ENCODE measurements at regions not wholly inside any gene's neighbourhood (a gene's known extent, or its start where the extent isn't known, plus 50 kb on each side); places are given as distances from the start of the nearest gene placed in this dataset.

DNA sequence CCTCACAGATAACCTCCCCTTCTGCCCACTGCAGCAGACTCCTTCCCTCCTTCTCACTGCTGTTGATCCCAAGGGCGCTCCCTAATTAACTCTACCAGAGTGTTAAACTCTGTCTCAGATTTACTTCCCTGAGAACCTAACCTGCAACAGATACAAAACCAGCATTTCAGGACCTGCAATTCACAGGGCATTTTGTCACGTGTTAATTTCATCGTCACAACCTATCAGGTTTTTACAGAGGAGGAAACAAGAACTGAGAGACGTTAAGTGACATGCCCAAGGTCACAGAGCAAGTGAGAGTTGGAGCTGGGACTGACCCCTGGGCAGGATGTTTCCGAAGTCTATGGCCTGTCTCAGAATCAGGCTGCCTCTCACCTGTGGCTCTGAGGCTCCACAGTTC is 223.9 kb downstream of the UACA start (continued):
- TF ChIP-seq, protein P1, sequence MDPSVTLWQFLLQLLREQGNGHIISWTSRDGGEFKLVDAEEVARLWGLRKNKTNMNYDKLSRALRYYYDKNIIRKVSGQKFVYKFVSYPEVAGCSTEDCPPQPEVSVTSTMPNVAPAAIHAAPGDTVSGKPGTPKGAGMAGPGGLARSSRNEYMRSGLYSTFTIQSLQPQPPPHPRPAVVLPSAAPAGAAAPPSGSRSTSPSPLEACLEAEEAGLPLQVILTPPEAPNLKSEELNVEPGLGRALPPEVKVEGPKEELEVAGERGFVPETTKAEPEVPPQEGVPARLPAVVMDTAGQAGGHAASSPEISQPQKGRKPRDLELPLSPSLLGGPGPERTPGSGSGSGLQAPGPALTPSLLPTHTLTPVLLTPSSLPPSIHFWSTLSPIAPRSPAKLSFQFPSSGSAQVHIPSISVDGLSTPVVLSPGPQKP (CRISPR knock-in tag; IDR thresholded peaks at IDR 0.05): no peak
- no peak for TF ChIP-seq RFX1 (IDR thresholded peaks at IDR 0.05)
- TF ChIP-seq ZNF311 (CRISPR knock-in tag; IDR thresholded peaks at IDR 0.05): no peak

DNA sequence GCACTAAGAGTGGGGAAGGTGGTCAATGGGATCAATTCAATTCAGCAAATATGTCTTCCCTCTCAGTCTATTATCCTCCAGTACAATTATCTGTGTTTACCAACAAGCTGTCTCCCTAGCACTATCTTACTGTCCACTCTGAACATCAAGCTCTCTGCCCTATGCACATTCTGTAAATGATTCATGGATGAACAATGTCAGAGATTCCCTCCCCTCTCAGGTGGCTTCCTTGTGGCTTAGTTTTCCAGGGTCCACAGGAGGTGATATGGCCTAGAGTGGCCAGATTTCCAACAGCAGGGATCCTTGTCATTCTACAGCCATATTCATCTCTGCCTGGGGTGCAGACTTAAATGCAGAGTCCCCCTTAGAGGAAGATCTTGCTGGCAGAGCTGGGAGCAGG is 225.1 kb downstream of the UACA start:
- ChIA-PET POLR2A (no interaction called here), CTCF (ENCODE audit: low intra/inter-chr PET ratio) (no interaction called here)
- H3K79me2 ChIP-seq (ENCODE audit: control insufficient read depth, insufficient read depth, low read length): no peaks in the 10 kb centered on the region
- intact Hi-C loops (cut with micrococcal nuclease): no loop called here
- no peak overlapping the region for H3K9ac ChIP-seq (ENCODE audit: insufficient read depth in 1 of 2, low read depth in 2 of 2, low read length in 2 of 2)
- no TSS peak for BruUV-seq (replicated peaks)
- no peaks in the 10 kb centered on the region for H3K36me3 ChIP-seq (ENCODE audit: control insufficient read depth, insufficient read depth, low read length)
- in situ Hi-C loops (cut with MboI): no loop called here
- no peak overlapping the region for H2AFZ ChIP-seq (ENCODE audit: low read depth, low read length)
- H3K4me1 ChIP-seq (replicated peaks in 1 of 2; ENCODE audit: control insufficient read depth in 2 of 2, insufficient read depth in 2 of 2, low read length in 2 of 2): no peaks in the 10 kb centered on the region
- ATAC-seq (no peak), FAIRE-seq (no peak), DNase-seq (ENCODE audit: extremely low read depth in 1 of 4, low spot score in 3 of 4) (no peak)
- no peaks in the 10 kb centered on the region for H4K20me1 ChIP-seq (replicated peaks; ENCODE audit: control insufficient read depth, insufficient read depth, low read length)
- no peak overlapping the region for H3K4me2 ChIP-seq (ENCODE audit: insufficient read depth, low read length)
- H3K27me3 ChIP-seq (ENCODE audit: control insufficient read depth in 2 of 2, insufficient read depth in 2 of 2, low read length in 2 of 2): peaks cover 6 to 38% of the 10 kb centered on the region in 2 experiments; a peak in 3 of 5 replicates
- TF ChIP-seq NR4A1 (CRISPR knock-in tag; IDR thresholded peaks at IDR 0.05): no peak
- no peak for TF ChIP-seq NR4A1 (tag; IDR thresholded peaks at IDR 0.05)
- no peak for TF ChIP-seq RFX1 (IDR thresholded peaks at IDR 0.05)
- TF ChIP-seq ZNF224 (CRISPR knock-in tag; IDR thresholded peaks at IDR 0.05): no peak
- H3K9me1 ChIP-seq (ENCODE audit: control insufficient read depth, insufficient read depth, low read length): no peaks in the 10 kb centered on the region
- no peak overlapping the region for H3K27ac ChIP-seq (ENCODE audit: extremely low read depth, low read depth, low read length)
- no peak overlapping the region for H3K4me3 ChIP-seq
- H3K9me3 ChIP-seq (replicated peaks; ENCODE audit: control insufficient read depth, insufficient read depth, low read depth, low read length): no peaks in the 10 kb centered on the region
